ENCODE measurements at regions not wholly inside any gene's neighbourhood (a gene's known extent, or its start where the extent isn't known, plus 50 kb on each side); places are given as distances from the start of the nearest gene placed in this dataset.

DNA sequence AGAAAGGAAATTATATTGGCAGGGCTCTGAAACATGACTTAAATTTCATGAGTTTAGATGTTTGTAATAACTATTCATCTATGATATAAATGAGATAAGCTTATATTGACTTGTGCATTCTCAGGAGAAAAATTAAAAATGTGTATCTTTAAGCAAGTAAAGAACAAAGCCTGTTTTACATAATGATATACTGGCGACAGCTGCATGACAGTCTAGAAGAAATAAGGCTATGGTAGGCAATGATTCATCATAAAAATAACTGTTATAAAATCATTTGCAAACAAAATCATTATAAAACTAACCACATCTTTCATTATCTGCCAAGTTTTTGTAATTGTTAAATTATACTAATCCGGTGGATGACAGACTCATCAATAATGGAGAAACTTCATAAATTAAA lies 188.1 kb downstream of the ADAM29 start:
- TF ChIP-seq POLR2A (IDR thresholded peaks at IDR 0.05): no peak
- TF ChIP-seq, protein P1, sequence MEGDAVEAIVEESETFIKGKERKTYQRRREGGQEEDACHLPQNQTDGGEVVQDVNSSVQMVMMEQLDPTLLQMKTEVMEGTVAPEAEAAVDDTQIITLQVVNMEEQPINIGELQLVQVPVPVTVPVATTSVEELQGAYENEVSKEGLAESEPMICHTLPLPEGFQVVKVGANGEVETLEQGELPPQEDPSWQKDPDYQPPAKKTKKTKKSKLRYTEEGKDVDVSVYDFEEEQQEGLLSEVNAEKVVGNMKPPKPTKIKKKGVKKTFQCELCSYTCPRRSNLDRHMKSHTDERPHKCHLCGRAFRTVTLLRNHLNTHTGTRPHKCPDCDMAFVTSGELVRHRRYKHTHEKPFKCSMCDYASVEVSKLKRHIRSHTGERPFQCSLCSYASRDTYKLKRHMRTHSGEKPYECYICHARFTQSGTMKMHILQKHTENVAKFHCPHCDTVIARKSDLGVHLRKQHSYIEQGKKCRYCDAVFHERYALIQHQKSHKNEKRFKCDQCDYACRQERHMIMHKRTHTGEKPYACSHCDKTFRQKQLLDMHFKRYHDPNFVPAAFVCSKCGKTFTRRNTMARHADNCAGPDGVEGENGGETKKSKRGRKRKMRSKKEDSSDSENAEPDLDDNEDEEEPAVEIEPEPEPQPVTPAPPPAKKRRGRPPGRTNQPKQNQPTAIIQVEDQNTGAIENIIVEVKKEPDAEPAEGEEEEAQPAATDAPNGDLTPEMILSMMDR (IDR thresholded peaks at IDR 0.05): no peak

All from testis (tissue), 2 donors.